ENCODE measurements at regions not wholly inside any gene's neighbourhood (a gene's known extent, or its start where the extent isn't known, plus 50 kb on each side); places are given as distances from the start of the nearest gene placed in this dataset.

DNA sequence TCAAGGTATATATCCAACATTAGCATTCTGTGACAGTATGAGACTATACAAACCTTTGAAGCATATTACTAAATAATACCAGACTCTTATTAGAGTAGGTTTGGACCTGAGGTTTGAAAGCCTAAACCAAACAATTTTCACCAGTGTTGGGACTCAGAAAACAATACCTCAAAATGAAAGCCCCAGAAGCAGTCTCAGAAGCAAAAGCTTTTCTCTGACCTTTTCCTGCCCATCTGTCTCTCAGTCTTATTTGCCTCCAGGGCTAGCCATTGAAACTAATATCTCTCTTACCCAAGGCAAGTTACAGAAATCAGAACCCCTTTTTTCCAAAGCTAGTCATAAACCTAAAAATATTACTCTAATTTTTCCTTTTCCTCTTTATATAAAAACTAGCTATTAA is 163.3 kb downstream of the PTCHD1 start:
- intact Hi-C loops (cut with micrococcal nuclease; ENCODE audit: unreplicated experiment) (no loop called here), in situ Hi-C loops (cut with HindIII; ENCODE audit: low pct_unique_long_range_greater_than_20kb, low sequenced_read_pairs) (no loop called here)
- DNase-seq (ENCODE audit: low read depth, low spot score) (no peak), ATAC-seq (no peak)
- TF ChIP-seq, protein P1, sequence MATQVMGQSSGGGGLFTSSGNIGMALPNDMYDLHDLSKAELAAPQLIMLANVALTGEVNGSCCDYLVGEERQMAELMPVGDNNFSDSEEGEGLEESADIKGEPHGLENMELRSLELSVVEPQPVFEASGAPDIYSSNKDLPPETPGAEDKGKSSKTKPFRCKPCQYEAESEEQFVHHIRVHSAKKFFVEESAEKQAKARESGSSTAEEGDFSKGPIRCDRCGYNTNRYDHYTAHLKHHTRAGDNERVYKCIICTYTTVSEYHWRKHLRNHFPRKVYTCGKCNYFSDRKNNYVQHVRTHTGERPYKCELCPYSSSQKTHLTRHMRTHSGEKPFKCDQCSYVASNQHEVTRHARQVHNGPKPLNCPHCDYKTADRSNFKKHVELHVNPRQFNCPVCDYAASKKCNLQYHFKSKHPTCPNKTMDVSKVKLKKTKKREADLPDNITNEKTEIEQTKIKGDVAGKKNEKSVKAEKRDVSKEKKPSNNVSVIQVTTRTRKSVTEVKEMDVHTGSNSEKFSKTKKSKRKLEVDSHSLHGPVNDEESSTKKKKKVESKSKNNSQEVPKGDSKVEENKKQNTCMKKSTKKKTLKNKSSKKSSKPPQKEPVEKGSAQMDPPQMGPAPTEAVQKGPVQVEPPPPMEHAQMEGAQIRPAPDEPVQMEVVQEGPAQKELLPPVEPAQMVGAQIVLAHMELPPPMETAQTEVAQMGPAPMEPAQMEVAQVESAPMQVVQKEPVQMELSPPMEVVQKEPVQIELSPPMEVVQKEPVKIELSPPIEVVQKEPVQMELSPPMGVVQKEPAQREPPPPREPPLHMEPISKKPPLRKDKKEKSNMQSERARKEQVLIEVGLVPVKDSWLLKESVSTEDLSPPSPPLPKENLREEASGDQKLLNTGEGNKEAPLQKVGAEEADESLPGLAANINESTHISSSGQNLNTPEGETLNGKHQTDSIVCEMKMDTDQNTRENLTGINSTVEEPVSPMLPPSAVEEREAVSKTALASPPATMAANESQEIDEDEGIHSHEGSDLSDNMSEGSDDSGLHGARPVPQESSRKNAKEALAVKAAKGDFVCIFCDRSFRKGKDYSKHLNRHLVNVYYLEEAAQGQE (IDR thresholded peaks at IDR 0.05; ENCODE audit: insufficient read depth in 1 of 2, low read depth in 2 of 2, low read length in 1 of 2): no peak
- no peak for TF ChIP-seq TCF7L2 (IDR thresholded peaks at IDR 0.05; ENCODE audit: low read depth, low read length)
- TF ChIP-seq CTCF (IDR thresholded peaks at IDR 0.05): no peak
- TF ChIP-seq SIN3A (IDR thresholded peaks at IDR 0.05; ENCODE audit: borderline replicate concordance, insufficient read depth, low read depth, low read length): no peak
- TF ChIP-seq POLR2AphosphoS5 (IDR thresholded peaks at IDR 0.05; ENCODE audit: low read depth, low read length): no peak
- H3K9me3 ChIP-seq (ENCODE audit: control insufficient read depth, insufficient read depth, low read depth, low read length): no peaks in the 10 kb centered on the region
- peak overlapping the region; percentile 7; the same call in 1 of the 2 replicates for H3K27ac ChIP-seq (ENCODE audit: low read length)
- H3K27me3 ChIP-seq (ENCODE audit: control insufficient read depth, insufficient read depth, low read length): no peaks in the 10 kb centered on the region
- H3K36me3 ChIP-seq (ENCODE audit: control insufficient read depth, insufficient read depth, low read length): no peaks in the 10 kb centered on the region
- no TSS peak for BruUV-seq (replicated peaks)
- H3K4me1 ChIP-seq (ENCODE audit: control insufficient read depth, insufficient read depth, low read length): no peaks in the 10 kb centered on the region
- ChIA-PET CTCF (no interaction called here), POLR2A (no interaction called here)
- no peak overlapping the region for H3K4me3 ChIP-seq (ENCODE audit: low read depth in 2 of 2, low read length in 2 of 2)

- H3K4me1 ChIP-seq (ENCODE audit: control insufficient read depth, insufficient read depth, low read length): peaks cover 12% of the 10 kb centered on the region
- intact Hi-C loops (cut with micrococcal nuclease; ENCODE audit: unreplicated experiment): no loop called here
- TF ChIP-seq SIN3A (IDR thresholded peaks at IDR 0.05; ENCODE audit: borderline replicate concordance, insufficient read depth, low read depth, low read length) (no peak), CTCF (IDR thresholded peaks at IDR 0.05) (no peak), TCF7L2 (IDR thresholded peaks at IDR 0.05; ENCODE audit: low read depth, low read length) (no peak)
- H3K9me3 ChIP-seq (ENCODE audit: control insufficient read depth, insufficient read depth, low read depth, low read length): no peaks in the 10 kb centered on the region
- no peak for DNase-seq (ENCODE audit: low read depth, low spot score)
- no peaks in the 10 kb centered on the region for H3K27me3 ChIP-seq (ENCODE audit: control insufficient read depth, insufficient read depth, low read length)
- H3K4me3 ChIP-seq (ENCODE audit: low read depth in 2 of 2, low read length in 2 of 2): no peak overlapping the region
- no peaks in the 10 kb centered on the region for H3K36me3 ChIP-seq (ENCODE audit: control insufficient read depth, insufficient read depth, low read length)
- peak; percentile 57 for ATAC-seq
- peak overlapping the region; percentile 86 for H3K27ac ChIP-seq (ENCODE audit: low read length)
- CTCF ChIA-PET: no interaction called here
- no TSS peak for BruUV-seq (replicated peaks)
- in situ Hi-C loops (cut with HindIII; ENCODE audit: low pct_unique_long_range_greater_than_20kb, low sequenced_read_pairs): no loop called here
- POLR2A ChIA-PET: no interaction called here
Measured at GRCh38 chrX:23501974-23502373, 165.3 kb upstream of the PRDX4 start.
